Loucy (cell line): ENCODE measurements at regions not wholly inside any gene's neighbourhood (a gene's known extent, or its start where the extent isn't known, plus 50 kb on each side); places are given as distances from the start of the nearest gene placed in this dataset.

Experiments used
- EZH2phosphoT487 ChIP-seq: fragments of 200-600 bp; IDR thresholded peaks from 2 replicates; pipeline ENCODE4 v1.6.1; 2018; ENCODE audit warnings: antibody characterized with exemption, mild to moderate bottlenecking, moderate library complexity, borderline replicate concordance
- TF ChIP-seq, protein P1 (sequence below): fragments of 200-600 bp; sonication (generic); conservative IDR thresholded peaks from 2 replicates; pipeline ENCODE4 v1.5.1; 2014; ENCODE audit warnings: mild to moderate bottlenecking, antibody characterized with exemption, low read length

DNA sequence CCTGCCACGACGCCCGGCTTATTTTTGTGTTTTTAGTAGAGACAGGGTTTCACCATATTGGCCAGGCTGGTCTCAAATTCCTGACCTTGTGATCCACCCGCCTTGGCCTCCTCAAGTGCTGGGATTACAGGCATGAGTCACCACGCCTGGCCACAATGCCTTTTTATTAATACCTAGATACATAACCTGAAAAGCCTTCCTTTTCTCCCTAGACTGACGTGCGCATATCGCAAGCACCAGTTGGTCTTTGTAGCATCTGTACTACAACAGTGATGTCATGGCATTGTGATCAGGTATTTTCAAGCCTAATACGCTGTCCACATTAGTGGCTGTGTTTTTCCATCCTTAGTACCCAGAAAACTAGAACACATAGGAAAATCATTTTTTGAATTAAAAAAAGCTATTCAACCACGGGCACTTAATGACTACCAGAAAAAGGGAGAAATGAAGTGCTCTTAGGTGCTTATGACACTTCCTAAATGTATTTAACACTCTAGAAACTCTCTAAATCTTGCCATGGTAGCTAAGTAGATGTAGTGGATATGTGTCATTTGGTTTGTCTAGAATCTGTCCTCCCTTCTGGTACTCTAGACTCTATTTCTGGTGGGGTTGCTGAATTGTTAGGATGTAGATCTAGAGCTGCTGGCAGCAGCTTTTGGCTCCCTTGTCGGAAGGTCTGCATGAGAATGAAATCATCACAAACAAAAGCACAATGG is 707.8 kb downstream of the STIM2 start:
- TF ChIP-seq, protein P1, sequence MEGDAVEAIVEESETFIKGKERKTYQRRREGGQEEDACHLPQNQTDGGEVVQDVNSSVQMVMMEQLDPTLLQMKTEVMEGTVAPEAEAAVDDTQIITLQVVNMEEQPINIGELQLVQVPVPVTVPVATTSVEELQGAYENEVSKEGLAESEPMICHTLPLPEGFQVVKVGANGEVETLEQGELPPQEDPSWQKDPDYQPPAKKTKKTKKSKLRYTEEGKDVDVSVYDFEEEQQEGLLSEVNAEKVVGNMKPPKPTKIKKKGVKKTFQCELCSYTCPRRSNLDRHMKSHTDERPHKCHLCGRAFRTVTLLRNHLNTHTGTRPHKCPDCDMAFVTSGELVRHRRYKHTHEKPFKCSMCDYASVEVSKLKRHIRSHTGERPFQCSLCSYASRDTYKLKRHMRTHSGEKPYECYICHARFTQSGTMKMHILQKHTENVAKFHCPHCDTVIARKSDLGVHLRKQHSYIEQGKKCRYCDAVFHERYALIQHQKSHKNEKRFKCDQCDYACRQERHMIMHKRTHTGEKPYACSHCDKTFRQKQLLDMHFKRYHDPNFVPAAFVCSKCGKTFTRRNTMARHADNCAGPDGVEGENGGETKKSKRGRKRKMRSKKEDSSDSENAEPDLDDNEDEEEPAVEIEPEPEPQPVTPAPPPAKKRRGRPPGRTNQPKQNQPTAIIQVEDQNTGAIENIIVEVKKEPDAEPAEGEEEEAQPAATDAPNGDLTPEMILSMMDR = no peak
- TF ChIP-seq EZH2phosphoT487 = no peak
